Astrocyte of the spinal cord (primary cell): ENCODE measurements at regions not wholly inside any gene's neighbourhood (a gene's known extent, or its start where the extent isn't known, plus 50 kb on each side); places are given as distances from the start of the nearest gene placed in this dataset.

ENCODE experiments used
- DNase-seq: peaks from one replicate; pipeline ENCODE4 v3.0.0; 2011; ENCODE audit warnings: low read depth, low spot score
- H3K4me3 ChIP-seq: 2 replicates; pipeline ENCODE4 v1.5.1; 2011; ENCODE audit warnings: low read depth, mild to moderate bottlenecking, low read length, moderate library complexity
- CTCF ChIP-seq: IDR thresholded peaks from 2 replicates; pipeline ENCODE4 v1.5.1; 2012; ENCODE audit warnings: low read depth, mild to moderate bottlenecking, low read length, inconsistent platforms
- in situ Hi-C: cut with HindIII; loops from 2 replicates; pipeline ENCODE4 v1.10.0; 2017; ENCODE audit warnings: low sequenced_read_pairs

DNA sequence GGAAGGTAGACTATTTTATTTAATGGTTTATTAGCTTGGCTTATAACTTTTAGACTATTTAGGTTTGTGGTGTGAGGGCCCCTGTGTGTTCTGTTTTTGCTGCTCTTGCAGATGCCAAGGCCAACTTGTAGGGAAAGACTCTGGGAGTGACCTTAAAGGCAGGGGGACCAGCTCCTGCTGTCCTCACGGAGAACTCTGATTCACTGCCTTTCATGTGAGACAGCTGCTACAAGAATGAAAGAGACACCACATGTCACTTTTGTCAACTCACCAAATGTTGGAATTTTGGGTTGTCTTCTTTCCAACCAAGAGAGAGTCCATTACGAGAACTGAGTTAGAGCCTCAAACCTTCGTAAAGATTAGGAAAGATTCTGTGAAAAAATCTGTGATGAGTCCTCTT is 258.3 kb upstream of the ADAMTSL1 start:
- no peak overlapping the region for H3K4me3 ChIP-seq
- no peak for DNase-seq
- no peak for TF ChIP-seq CTCF
- in situ Hi-C loops, result no loop called here

DNA sequence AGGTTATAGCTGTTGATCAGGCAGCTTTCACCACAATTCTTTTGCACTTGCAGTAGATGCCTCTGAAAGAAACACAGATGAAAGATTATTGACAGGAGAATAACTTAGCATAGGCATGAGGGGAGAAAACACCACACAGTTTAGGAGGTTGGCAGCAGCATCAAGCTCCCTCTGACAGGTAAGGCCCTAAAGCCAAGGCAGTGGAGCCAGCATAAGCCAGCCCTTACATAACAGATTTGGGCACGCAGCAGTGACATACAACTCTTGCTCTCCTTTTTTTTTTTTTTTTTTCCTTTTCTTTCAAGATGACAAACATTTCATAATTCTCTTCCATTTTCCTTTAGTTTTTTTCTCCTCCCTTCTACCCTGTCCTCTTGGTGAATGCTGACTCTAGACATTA is 257.6 kb upstream of the ADAMTSL1 start:
- H3K4me3 ChIP-seq, result no peak overlapping the region
- DNase-seq, result no peak
- TF ChIP-seq CTCF, result no peak
- in situ Hi-C loops, result no loop called here

DNA sequence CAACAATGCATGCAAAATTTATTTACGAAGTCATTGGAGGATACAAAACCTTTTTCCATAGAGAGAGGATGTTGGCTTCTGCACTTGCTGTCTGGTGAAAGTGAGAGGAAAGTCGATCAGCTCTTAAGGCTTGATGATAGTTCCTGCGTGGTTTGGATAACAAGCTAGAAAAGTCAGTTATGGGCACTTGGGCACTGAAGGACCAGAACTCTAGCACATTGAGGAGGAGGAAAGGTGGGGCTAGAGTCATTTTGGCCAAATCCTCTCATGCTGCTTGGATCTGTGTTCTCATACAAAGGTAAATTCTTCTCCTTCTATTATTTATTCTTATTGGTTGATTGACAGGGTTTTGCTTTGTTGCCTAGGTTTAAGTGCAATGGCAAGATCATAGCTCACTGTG is 245.9 kb upstream of the ADAMTSL1 start:
- DNase-seq, result no peak
- TF ChIP-seq CTCF, result no peak
- no peak overlapping the region for H3K4me3 ChIP-seq
- in situ Hi-C loops, result no loop called here

DNA sequence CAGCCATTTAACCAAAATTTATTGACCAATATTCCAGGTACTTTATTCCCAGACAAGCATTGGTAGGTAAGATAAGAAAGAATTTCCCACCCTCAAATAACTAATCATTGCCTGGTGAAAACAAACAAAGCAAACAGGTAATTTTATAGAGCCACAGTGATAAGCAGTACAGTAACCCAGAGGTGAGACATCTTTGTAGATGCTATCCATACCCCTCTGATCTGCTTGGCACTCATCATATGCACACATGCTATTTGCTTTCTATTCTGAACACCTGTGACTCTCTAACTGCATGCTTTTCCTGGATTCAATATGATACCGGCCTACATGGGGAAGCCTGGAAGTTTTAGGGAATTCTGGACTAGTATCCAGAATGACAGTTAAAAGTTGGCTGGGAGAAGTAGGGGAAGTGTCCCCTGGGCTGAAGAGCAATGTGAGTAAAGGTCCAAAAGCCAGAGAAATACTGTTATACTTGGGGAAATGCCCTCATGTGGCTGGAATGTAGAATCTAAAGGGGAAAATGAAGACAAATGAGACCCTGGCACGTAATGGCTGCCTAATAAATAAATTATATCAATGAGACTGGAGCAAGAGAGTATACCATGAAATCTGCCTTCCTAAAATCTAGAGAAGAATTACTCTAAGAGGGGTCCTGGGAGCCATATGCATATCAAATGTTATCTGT is 243.8 kb upstream of the ADAMTSL1 start:
- TF ChIP-seq CTCF, result peak; percentile 14
- DNase-seq, result no peak
- in situ Hi-C loops, result no loop called here
- H3K4me3 ChIP-seq, result no peak overlapping the region

DNA sequence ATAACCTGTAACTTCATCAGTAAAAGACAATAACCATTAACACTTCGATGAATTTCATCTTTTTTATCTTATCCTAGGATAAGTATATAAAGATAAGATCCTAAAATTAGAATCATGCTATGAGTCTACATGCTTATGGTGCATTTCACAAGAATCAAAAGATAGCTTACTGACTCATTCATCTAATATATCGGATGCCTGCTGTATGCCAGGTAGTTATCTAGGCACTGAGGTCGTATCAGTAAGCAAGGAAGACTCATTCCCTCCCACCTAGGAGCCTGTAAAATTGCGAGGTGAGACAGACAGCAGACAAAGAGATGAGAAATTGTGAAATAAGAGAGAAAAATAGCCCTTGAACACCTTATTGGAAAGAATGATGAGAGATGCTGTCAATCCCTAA is 240.6 kb upstream of the ADAMTSL1 start:
- in situ Hi-C loops, result no loop called here
- H3K4me3 ChIP-seq, result no peak overlapping the region
- no peak for TF ChIP-seq CTCF
- DNase-seq, result no peak

DNA sequence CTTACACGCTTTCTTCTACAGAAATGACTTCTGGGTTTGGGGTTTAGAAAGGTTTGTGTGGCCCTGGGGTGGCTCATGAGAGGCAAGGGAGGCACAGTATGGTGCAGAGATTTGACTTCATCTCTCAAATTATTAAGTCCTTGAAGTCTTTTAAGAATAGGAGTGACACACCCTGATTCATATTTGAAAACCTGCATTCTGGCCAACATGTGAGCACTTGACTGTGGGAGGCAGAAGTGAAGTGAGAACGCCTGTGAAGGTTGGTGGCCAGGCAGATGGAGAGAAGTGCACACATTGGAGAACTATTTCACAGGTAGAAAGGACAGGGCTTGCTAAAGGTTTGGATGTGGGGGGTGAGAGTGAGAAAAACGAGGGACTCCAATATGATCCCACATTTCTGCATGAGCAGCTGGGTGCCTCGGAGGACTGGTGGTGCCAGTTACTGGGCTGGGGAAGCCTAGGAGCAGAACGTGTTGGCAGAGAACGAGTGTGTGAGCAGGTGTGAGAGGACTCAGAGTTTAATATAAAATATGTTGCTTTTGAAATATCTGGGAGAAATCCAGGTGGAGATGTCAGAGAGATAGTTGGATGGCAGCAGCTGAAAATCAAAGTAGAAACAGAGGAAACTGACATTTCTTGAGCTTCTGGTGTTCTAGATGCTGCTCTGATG is 240.0 kb upstream of the ADAMTSL1 start:
- TF ChIP-seq CTCF, result no peak
- in situ Hi-C loops, result no loop called here
- H3K4me3 ChIP-seq, result no peak overlapping the region
- no peak for DNase-seq
